ENCODE measurements at regions not wholly inside any gene's neighbourhood (a gene's known extent, or its start where the extent isn't known, plus 50 kb on each side); places are given as distances from the start of the nearest gene placed in this dataset.

- DNase-seq (ENCODE audit: low spot score in 2 of 2): no peak
- TF ChIP-seq CTCF (IDR thresholded peaks at IDR 0.05): no peak
- no peak for TF ChIP-seq POLR2A (IDR thresholded peaks at IDR 0.05)
- no peak for TF ChIP-seq POLR2AphosphoS5 (IDR thresholded peaks at IDR 0.05)
- no peak for TF ChIP-seq EP300 (IDR thresholded peaks at IDR 0.05)
- Histone ChIP-seq H3K36me3 (no peaks in the 10 kb centered on the region), H3K4me3 (no peak overlapping the region), H3K27me3 (no peaks in the 10 kb centered on the region), H3K4me1 (peaks cover 13% of the 10 kb centered on the region), H3K9me3 (no peaks in the 10 kb centered on the region), H3K27ac (no peak overlapping the region)
These were observed 133.4 kb upstream of the SPEF2 start for GRCh38 chr5:35484241-35484640.

- Histone ChIP-seq H3K27me3 (no peaks in the 10 kb centered on the region), H3K27ac (no peak overlapping the region), H3K4me1 (peaks cover 12% of the 10 kb centered on the region), H3K4me3 (no peak overlapping the region), H3K36me3 (no peaks in the 10 kb centered on the region), H3K9me3 (no peaks in the 10 kb centered on the region)
- DNase-seq (ENCODE audit: low spot score in 2 of 2): no peak
- WGBS: 68% methylated on average over 2 of the region's 2 CpGs
- TF ChIP-seq POLR2AphosphoS5 (IDR thresholded peaks at IDR 0.05) (no peak), EP300 (IDR thresholded peaks at IDR 0.05) (no peak), POLR2A (IDR thresholded peaks at IDR 0.05) (no peak), CTCF (IDR thresholded peaks at IDR 0.05) (no peak)
These were observed 133.9 kb upstream of the SPEF2 start for GRCh38 chr5:35483780-35484179.

GRCh38 chr5:35483191-35483590 lies 134.5 kb upstream of the SPEF2 start:
- DNase-seq (ENCODE audit: low spot score in 2 of 2): no peak
- Histone ChIP-seq H3K9me3 (no peaks in the 10 kb centered on the region), H3K27ac (no peak overlapping the region), H3K4me1 (peaks cover 8% of the 10 kb centered on the region), H3K27me3 (no peaks in the 10 kb centered on the region), H3K36me3 (no peaks in the 10 kb centered on the region), H3K4me3 (no peak overlapping the region)
- TF ChIP-seq EP300 (IDR thresholded peaks at IDR 0.05) (no peak), POLR2A (IDR thresholded peaks at IDR 0.05) (no peak)

GRCh38 chr5:35482167-35482755 lies 135.4 kb upstream of the SPEF2 start:
- Histone ChIP-seq H3K36me3 (no peaks in the 10 kb centered on the region), H3K4me1 (peaks cover 6% of the 10 kb centered on the region), H3K4me3 (no peak overlapping the region), H3K27ac (no peak overlapping the region), H3K27me3 (no peaks in the 10 kb centered on the region), H3K9me3 (no peaks in the 10 kb centered on the region)
- DNase-seq (ENCODE audit: low spot score in 2 of 2): no peak
- WGBS: 93% methylated on average over 5 of the region's 5 CpGs
- TF ChIP-seq POLR2A (IDR thresholded peaks at IDR 0.05): no peak
- TF ChIP-seq EP300 (IDR thresholded peaks at IDR 0.05): no peak

- H3K27ac ChIP-seq: peak overlapping the region; percentile 26
- H3K27me3 ChIP-seq: no peaks in the 10 kb centered on the region
- H3K4me3 ChIP-seq: peak overlapping the region; percentile 14
- peaks cover 6% of the 10 kb centered on the region for H3K4me1 ChIP-seq
- TF ChIP-seq CTCF (IDR thresholded peaks at IDR 0.05): no peak
- TF ChIP-seq POLR2AphosphoS5 (IDR thresholded peaks at IDR 0.05): no peak
- TF ChIP-seq POLR2A (IDR thresholded peaks at IDR 0.05): no peak
- TF ChIP-seq EP300 (IDR thresholded peaks at IDR 0.05): no peak
- H3K36me3 ChIP-seq: no peaks in the 10 kb centered on the region
- no peaks in the 10 kb centered on the region for H3K9me3 ChIP-seq
- no peak for DNase-seq (ENCODE audit: low spot score in 2 of 2)
- WGBS: 57% methylated on average over 5 of the region's 5 CpGs
These were observed 138.6 kb upstream of the SPEF2 start for GRCh38 chr5:35478856-35479682.

- Histone ChIP-seq H3K36me3 (no peaks in the 10 kb centered on the region), H3K9me3 (no peaks in the 10 kb centered on the region), H3K4me1 (peaks cover 1% of the 10 kb centered on the region), H3K27ac (no peak overlapping the region), H3K27me3 (no peaks in the 10 kb centered on the region), H3K4me3 (no peak overlapping the region)
- DNase-seq (ENCODE audit: low spot score in 2 of 2): no peak
- no peak for TF ChIP-seq EP300 (IDR thresholded peaks at IDR 0.05)
- no peak for TF ChIP-seq POLR2AphosphoS5 (IDR thresholded peaks at IDR 0.05)
- no peak for TF ChIP-seq CTCF (IDR thresholded peaks at IDR 0.05)
- TF ChIP-seq POLR2A (IDR thresholded peaks at IDR 0.05): no peak
These were observed 139.8 kb upstream of the SPEF2 start for GRCh38 chr5:35477911-35478310.

Data from suprapubic skin (tissue), 4 donors.